ENCODE measurements at regions not wholly inside any gene's neighbourhood (a gene's known extent, or its start where the extent isn't known, plus 50 kb on each side); places are given as distances from the start of the nearest gene placed in this dataset.

DNA sequence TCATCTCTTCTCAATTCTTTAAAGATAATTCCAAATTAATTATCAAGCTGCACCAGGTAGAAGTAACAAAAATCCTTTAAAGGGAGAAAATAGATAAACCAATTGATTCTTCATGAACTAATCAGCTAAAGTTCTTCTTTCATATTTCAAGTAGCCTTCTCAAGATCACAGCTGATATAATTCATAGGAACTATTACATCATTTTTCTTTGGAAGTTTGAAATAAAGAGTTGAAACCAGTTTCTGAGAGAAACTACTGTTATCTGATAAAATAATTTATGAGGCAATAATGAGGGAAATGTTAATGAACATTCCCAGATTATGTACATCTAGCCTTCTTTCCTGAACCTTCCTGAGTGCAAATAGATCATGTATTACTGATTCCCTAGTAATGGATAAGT lies 484.9 kb downstream of the METTL4 start:
- Histone ChIP-seq H3K27me3 (ENCODE audit: control insufficient read depth, insufficient read depth, low read length, poor library complexity, severe bottlenecking) (no peaks in the 10 kb centered on the region), H3K4me3 (ENCODE audit: low read length) (no peak overlapping the region), H3K9me3 (ENCODE audit: control insufficient read depth, low read length) (no peaks in the 10 kb centered on the region), H3K9ac (ENCODE audit: extremely low read depth, low read length, poor library complexity, severe bottlenecking) (no peak overlapping the region), H3K4me1 (ENCODE audit: control insufficient read depth, insufficient read depth, low read length) (peaks cover 7% of the 10 kb centered on the region), H3K27ac (ENCODE audit: low read depth, low read length) (no peak overlapping the region), H3K36me3 (ENCODE audit: control insufficient read depth, insufficient read depth, low read length) (no peaks in the 10 kb centered on the region)
- Mint-ChIP-seq H3K4me3 (no peak overlapping the region), H3K4me1 (peaks cover 11% of the 10 kb centered on the region), H3K36me3 (ENCODE audit: low read depth) (no peaks in the 10 kb centered on the region), H3K27ac (no peak overlapping the region), H3K27me3 (ENCODE audit: insufficient read depth) (no peaks in the 10 kb centered on the region), H3K9me3 (no peaks in the 10 kb centered on the region)
- TF ChIP-seq, protein P1, sequence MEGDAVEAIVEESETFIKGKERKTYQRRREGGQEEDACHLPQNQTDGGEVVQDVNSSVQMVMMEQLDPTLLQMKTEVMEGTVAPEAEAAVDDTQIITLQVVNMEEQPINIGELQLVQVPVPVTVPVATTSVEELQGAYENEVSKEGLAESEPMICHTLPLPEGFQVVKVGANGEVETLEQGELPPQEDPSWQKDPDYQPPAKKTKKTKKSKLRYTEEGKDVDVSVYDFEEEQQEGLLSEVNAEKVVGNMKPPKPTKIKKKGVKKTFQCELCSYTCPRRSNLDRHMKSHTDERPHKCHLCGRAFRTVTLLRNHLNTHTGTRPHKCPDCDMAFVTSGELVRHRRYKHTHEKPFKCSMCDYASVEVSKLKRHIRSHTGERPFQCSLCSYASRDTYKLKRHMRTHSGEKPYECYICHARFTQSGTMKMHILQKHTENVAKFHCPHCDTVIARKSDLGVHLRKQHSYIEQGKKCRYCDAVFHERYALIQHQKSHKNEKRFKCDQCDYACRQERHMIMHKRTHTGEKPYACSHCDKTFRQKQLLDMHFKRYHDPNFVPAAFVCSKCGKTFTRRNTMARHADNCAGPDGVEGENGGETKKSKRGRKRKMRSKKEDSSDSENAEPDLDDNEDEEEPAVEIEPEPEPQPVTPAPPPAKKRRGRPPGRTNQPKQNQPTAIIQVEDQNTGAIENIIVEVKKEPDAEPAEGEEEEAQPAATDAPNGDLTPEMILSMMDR (conservative IDR thresholded peaks at IDR 0.05): no peak
- DNase-seq: no peak

DNA sequence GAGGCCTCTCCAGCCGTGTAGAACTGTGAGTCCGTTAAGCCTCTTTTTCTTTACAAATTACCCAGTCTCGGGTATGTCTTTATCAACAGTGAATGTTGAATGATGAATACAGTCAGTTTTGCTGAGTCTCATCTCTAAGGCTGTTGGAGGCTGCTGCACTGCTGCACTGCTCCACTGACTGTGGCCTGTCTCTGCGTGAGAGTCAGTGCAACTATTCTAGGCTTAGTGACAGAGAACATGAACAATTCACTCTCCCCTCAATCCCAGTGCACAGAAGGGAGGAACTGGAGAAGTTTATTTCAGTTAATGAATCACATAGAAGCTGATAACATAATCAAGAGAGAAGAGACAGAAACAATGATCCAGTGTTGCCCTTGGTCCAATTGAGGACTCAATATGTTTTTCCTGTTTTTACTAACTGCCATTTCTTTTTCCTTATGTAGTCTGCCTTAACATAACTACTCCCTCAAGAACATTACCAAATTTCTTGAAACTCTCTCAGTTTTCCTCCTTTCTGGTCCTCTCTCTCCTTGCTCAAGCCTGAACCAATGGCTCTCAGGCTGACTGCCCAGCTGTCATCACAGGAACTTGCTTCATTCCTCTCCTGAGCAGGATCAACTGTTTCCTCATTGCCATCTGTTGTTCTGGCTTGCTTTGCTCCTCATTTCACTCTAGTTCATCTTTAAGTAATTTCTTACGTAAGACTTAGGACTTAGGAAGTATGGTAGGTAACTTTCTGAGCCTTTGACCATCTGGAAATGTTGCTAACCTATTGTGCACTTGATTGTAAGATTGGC lies 483.2 kb downstream of the METTL4 start:
- Mint-ChIP-seq H3K9me3 (no peaks in the 10 kb centered on the region), H3K27ac (no peak overlapping the region), H3K4me1 (peaks cover 18% of the 10 kb centered on the region), H3K27me3 (ENCODE audit: insufficient read depth) (no peaks in the 10 kb centered on the region), H3K36me3 (ENCODE audit: low read depth) (no peaks in the 10 kb centered on the region), H3K4me3 (no peak overlapping the region)
- Histone ChIP-seq H3K9ac (ENCODE audit: extremely low read depth, low read length, poor library complexity, severe bottlenecking) (no peak overlapping the region), H3K4me3 (ENCODE audit: low read length) (no peak overlapping the region), H3K27me3 (ENCODE audit: control insufficient read depth, insufficient read depth, low read length, poor library complexity, severe bottlenecking) (no peaks in the 10 kb centered on the region), H3K36me3 (ENCODE audit: control insufficient read depth, insufficient read depth, low read length) (no peaks in the 10 kb centered on the region), H3K9me3 (ENCODE audit: control insufficient read depth, low read length) (no peaks in the 10 kb centered on the region), H3K27ac (ENCODE audit: low read depth, low read length) (no peak overlapping the region), H3K4me1 (ENCODE audit: control insufficient read depth, insufficient read depth, low read length) (peaks cover 11% of the 10 kb centered on the region)
- DNase-seq: no peak
- 95 to 100% methylated on average over 3 to 5 of the region's 5 CpGs for whole genome bisulfite sequencing, 2 experiments (ENCODE audit: insufficient coverage in 1 of 2, insufficient read length in 1 of 2)
- TF ChIP-seq, protein P1 (conservative IDR thresholded peaks at IDR 0.05): no peak

DNA sequence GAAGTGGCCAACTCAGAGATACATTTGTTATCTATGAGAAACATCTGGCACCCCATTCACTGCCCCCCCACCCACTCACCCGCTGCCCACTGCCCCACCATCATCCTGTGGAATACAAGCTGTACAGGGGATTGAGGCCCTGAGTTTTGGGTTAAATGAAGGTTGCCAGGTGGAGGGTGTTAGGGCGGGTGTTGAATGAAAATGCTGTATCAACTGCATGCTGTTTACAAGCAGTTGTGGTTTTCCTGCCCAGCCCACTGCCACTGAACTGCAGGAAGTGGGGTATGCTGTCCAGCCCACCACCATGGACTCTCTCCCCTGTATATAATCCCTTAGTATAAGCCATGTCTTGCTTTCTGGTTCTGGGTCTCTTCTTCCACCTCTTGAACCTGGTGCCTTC lies 481.9 kb downstream of the METTL4 start:
- TF ChIP-seq, protein P1 (conservative IDR thresholded peaks at IDR 0.05): no peak
- no peaks in the 10 kb centered on the region for H3K9me3 ChIP-seq (ENCODE audit: control insufficient read depth, low read length)
- DNase-seq: no peak
- Mint-ChIP-seq H3K4me1 (peaks cover 18% of the 10 kb centered on the region), H3K36me3 (ENCODE audit: low read depth) (no peaks in the 10 kb centered on the region), H3K9me3 (no peaks in the 10 kb centered on the region), H3K27me3 (ENCODE audit: insufficient read depth) (no peaks in the 10 kb centered on the region), H3K4me3 (no peak overlapping the region), H3K27ac (peak overlapping the region; percentile 52)
- H3K4me3 ChIP-seq (ENCODE audit: low read length): no peak overlapping the region
- no peaks in the 10 kb centered on the region for H3K36me3 ChIP-seq (ENCODE audit: control insufficient read depth, insufficient read depth, low read length)
- H3K27ac ChIP-seq (ENCODE audit: low read depth, low read length): no peak overlapping the region
- H3K4me1 ChIP-seq (ENCODE audit: control insufficient read depth, insufficient read depth, low read length): peaks cover 11% of the 10 kb centered on the region
- H3K27me3 ChIP-seq (ENCODE audit: control insufficient read depth, insufficient read depth, low read length, poor library complexity, severe bottlenecking): no peaks in the 10 kb centered on the region
- 50% methylated on average over 1 of the region's 2 CpGs; no CpG with 5 or more reads in 1 of the 2 experiments for WGBS, 2 experiments (ENCODE audit: insufficient coverage in 1 of 2, insufficient read length in 1 of 2)
- no peak overlapping the region for H3K9ac ChIP-seq (ENCODE audit: extremely low read depth, low read length, poor library complexity, severe bottlenecking)
